Heart left ventricle (tissue), 16 donors: ENCODE measurements at regions not wholly inside any gene's neighbourhood (a gene's known extent, or its start where the extent isn't known, plus 50 kb on each side); places are given as distances from the start of the nearest gene placed in this dataset.

ENCODE experiments used
- ATAC-seq, 4 donors: fragments of 200-7000 bp; cut with Tn5 transposase; one replicate each; pipeline ENCODE4 v1.9.1; 2020 to 2022; ENCODE audit warnings: moderate library complexity in 4 of 4, mild to moderate bottlenecking in 3 of 4, moderate number of reproducible peaks in 1 of 4
- DNase-seq, 5 donors: peaks; one replicate each; pipeline ENCODE4 v3.0.0-alpha.2; 2020
- H3K27ac ChIP-seq, 12 donors: fragments of 200-600 bp; sonication (generic) in 4 of 12; one replicate each; pipeline versions ENCODE4 v1.5.0 to v1.8.0; 2016 to 2022; ENCODE audit warnings: mild to moderate bottlenecking in 2 of 12
- H3K27me3 ChIP-seq, 9 donors: fragments of 200-600 bp; sonication (generic) in 2 of 9; one replicate each; pipeline versions ENCODE4 v1.5.1 to v1.8.0; 2016 to 2022; ENCODE audit warnings: mild to moderate bottlenecking in 3 of 9
- H3K36me3 ChIP-seq, 9 donors: fragments of 200-600 bp; sonication (generic) in 2 of 9; one replicate each; pipeline versions ENCODE4 v1.5.0 to v1.8.0; 2018 to 2022; ENCODE audit warnings: mild to moderate bottlenecking in 2 of 9
- H3K4me1 ChIP-seq, 12 donors: fragments of 200-600 bp; sonication (generic) in 4 of 12; one replicate each; pipeline versions ENCODE4 v1.5.0 to v1.8.0; 2016 to 2022; ENCODE audit warnings: mild to moderate bottlenecking in 3 of 12
- H3K4me3 ChIP-seq, 12 donors: fragments of 200-600 bp; sonication (generic) in 4 of 12; one replicate each; pipeline versions ENCODE4 v1.5.0 to v1.8.0; 2017 to 2022; ENCODE audit warnings: mild to moderate bottlenecking in 9 of 12, moderate library complexity in 4 of 12
- H3K9me3 ChIP-seq, 12 donors: fragments of 200-600 bp; sonication (generic) in 4 of 12; one replicate each; pipeline versions ENCODE4 v1.5.0 to v1.8.0; 2016 to 2022; ENCODE audit warnings: mild to moderate bottlenecking in 1 of 12
- POLR2A ChIP-seq, 2 donors: fragments of 450-650 bp; IDR thresholded peaks; one replicate each; pipeline ENCODE4 v1.6.1; 2017; ENCODE audit warnings: antibody characterized with exemption in 2 of 2, mild to moderate bottlenecking in 2 of 2, moderate library complexity in 2 of 2
- WGBS, 4 donors: extraction: QIAGEN DNeasy Blood & Tissue Kit in 2 of 4; methylation state at CpG; one replicate each; pipeline versions ENCODE4 v1.1.5 to v1.1.7; 2013 to 2018; 5-methylcytosine and 5-hydroxymethylcytosine counted together
- intact Hi-C, 10 donors: fragments of 100-400 bp; cut with DNase I; formaldehyde crosslinking; loops; one replicate each; pipeline versions ENCODE4 v1.11.1 to v1.14.2; 2022
- TF ChIP-seq, protein P1 (sequence below), 12 donors: fragments of 200-600 bp; sonication (generic) in 4 of 12; IDR thresholded peaks; one replicate each; pipeline versions ENCODE4 v1.5.0 to v1.8.0; 2018 to 2022; ENCODE audit warnings: antibody characterized with exemption in 12 of 12, mild to moderate bottlenecking in 5 of 12
- donor health status: ischemic (EF 13 %, LVEDD 7.1; RV severe dilation, severe dysfunction).
- donor health status: healthy with polysubstance abuse.
- donor health status: DM: no; HTN: yes; CAD: no.
- donor health status: DM: no; HTN: no; CAD: no.
- donor health status: ischemic (EF 25% LVEDD 6.9; RV normal size, moderate dysfunction).
- donor health status: ischemic (EF 25% LVEDD 5.7; RV mildly dilated, moderate dysfunction).
- donor health status: healthy.
- donor health status: DM: yes; HTN: yes; CAD: no.
- donor health status: ischemic (EF 35%, LVEDD 5.7; RV mildly dilated, moderate dysfunction).
- donor health status: nonischemic (EF 11% LVEDD 7.7; RV severe dilation, severe dysfunction).
- donor health status: DM: yes; HTN: yes; CAD: no.
- donor health status: PGD.
- donor health status: ischemic (EF 29% LVEDD 5.4; RV normal size, mild dysfunction).
- donor health status: nonischemic (EF 23%, LVEDD 6.1; RV moderate dilation, normal function).

- Histone ChIP-seq H3K36me3 (no peaks in the 10 kb centered on the region), H3K27me3 (no peaks in the 10 kb centered on the region), H3K27ac (no peak overlapping the region), H3K4me3 (no peak overlapping the region), H3K9me3 (no peaks in the 10 kb centered on the region), H3K4me1 (peaks cover 0 to 6% (median 0%) of the 10 kb centered on the region in 12 donors)
- WGBS, 4 donors, result 87 to 89% (median 88%) methylated on average over 2 of the region's 2 CpGs
- ATAC-seq (no peak), DNase-seq (no peak)
- no peak for TF ChIP-seq POLR2A (IDR thresholded peaks at IDR 0.05)
- TF ChIP-seq, protein P1, sequence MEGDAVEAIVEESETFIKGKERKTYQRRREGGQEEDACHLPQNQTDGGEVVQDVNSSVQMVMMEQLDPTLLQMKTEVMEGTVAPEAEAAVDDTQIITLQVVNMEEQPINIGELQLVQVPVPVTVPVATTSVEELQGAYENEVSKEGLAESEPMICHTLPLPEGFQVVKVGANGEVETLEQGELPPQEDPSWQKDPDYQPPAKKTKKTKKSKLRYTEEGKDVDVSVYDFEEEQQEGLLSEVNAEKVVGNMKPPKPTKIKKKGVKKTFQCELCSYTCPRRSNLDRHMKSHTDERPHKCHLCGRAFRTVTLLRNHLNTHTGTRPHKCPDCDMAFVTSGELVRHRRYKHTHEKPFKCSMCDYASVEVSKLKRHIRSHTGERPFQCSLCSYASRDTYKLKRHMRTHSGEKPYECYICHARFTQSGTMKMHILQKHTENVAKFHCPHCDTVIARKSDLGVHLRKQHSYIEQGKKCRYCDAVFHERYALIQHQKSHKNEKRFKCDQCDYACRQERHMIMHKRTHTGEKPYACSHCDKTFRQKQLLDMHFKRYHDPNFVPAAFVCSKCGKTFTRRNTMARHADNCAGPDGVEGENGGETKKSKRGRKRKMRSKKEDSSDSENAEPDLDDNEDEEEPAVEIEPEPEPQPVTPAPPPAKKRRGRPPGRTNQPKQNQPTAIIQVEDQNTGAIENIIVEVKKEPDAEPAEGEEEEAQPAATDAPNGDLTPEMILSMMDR (IDR thresholded peaks at IDR 0.05), result no peak
- intact Hi-C loops, result loop anchor here in 1 of 10 donors (10.0 kb wide), 1 partner anchor 266 kb away; the partner anchor contains the start of gene MYCN
These were observed 270.5 kb downstream of the MYCN start for GRCh38 chr2:16210841-16211240.

GRCh38 chr2:16209799-16210198 is 269.4 kb downstream of the MYCN start:
- DNase-seq (no peak), ATAC-seq (no peak)
- TF ChIP-seq, protein P1 (IDR thresholded peaks at IDR 0.05), result no peak
- no peak for TF ChIP-seq POLR2A (IDR thresholded peaks at IDR 0.05)

GRCh38 chr2:16208921-16209320 is 268.6 kb downstream of the MYCN start:
- 89 to 100% (median 97%) methylated on average over 1 of the region's 1 CpG for WGBS, 4 donors
- Histone ChIP-seq H3K36me3 (no peaks in the 10 kb centered on the region), H3K9me3 (no peaks in the 10 kb centered on the region), H3K27me3 (no peaks in the 10 kb centered on the region), H3K27ac (no peak overlapping the region), H3K4me1 (no peaks in the 10 kb centered on the region), H3K4me3 (no peak overlapping the region)
- intact Hi-C loops, result no loop called here
- ATAC-seq (no peak), DNase-seq (no peak)
- TF ChIP-seq, protein P1 (IDR thresholded peaks at IDR 0.05), result no peak
- no peak for TF ChIP-seq POLR2A (IDR thresholded peaks at IDR 0.05)

More at GRCh38 chr2:16209799-16210198, 269.4 kb downstream of the MYCN start:
- no peaks in the 10 kb centered on the region for H3K4me1 ChIP-seq
- no peak overlapping the region for H3K27ac ChIP-seq
- H3K27me3 ChIP-seq, result no peaks in the 10 kb centered on the region
- 55 to 67% (median 60%) methylated on average over 1 of the region's 1 CpG for WGBS, 4 donors
- H3K4me3 ChIP-seq, result no peak overlapping the region
- H3K9me3 ChIP-seq, result no peaks in the 10 kb centered on the region
- intact Hi-C loops, result loop anchor here in 1 of 10 donors (10.0 kb wide), 1 partner anchor 265 kb away; the partner anchor contains the start of gene MYCN
- no peaks in the 10 kb centered on the region for H3K36me3 ChIP-seq

GRCh38 chr2:16208241-16208797 is 268.0 kb downstream of the MYCN start:
- Histone ChIP-seq H3K27me3 (no peaks in the 10 kb centered on the region), H3K9me3 (no peaks in the 10 kb centered on the region), H3K27ac (no peak overlapping the region), H3K36me3 (no peaks in the 10 kb centered on the region), H3K4me3 (no peak overlapping the region), H3K4me1 (no peaks in the 10 kb centered on the region)
- 60 to 88% (median 77%) methylated on average over 5 to 6 of the region's 6 CpGs for WGBS, 4 donors
- DNase-seq (no peak), ATAC-seq (no peak)
- intact Hi-C loops, result no loop called here
- no peak for TF ChIP-seq POLR2A (IDR thresholded peaks at IDR 0.05)
- TF ChIP-seq, protein P1 (IDR thresholded peaks at IDR 0.05), result no peak
